ENCODE measurements at regions not wholly inside any gene's neighbourhood (a gene's known extent, or its start where the extent isn't known, plus 50 kb on each side); places are given as distances from the start of the nearest gene placed in this dataset.
A peak's percentile ranks its signal among the peaks of the same experiment; 100 is the strongest.
"Not testable (repeated sequence)": the region's sequence is repeated elsewhere in the genome, so short reads cannot be mapped to it uniquely, and the experiment has no call there.

- Histone ChIP-seq H3K9ac (ENCODE audit: insufficient read depth, low read length) (no peak overlapping the region), H3K4me2 (ENCODE audit: extremely low read depth, insufficient read depth, low read length) (no peak overlapping the region), H3K4me1 (ENCODE audit: control insufficient read depth, extremely low read depth, insufficient read depth, low read length) (no peaks in the 10 kb centered on the region), H3K27me3 (ENCODE audit: control insufficient read depth, insufficient read depth, low read length) (no peaks in the 10 kb centered on the region), H4K20me1 (ENCODE audit: control insufficient read depth, extremely low read depth, insufficient read depth, low read length) (no peaks in the 10 kb centered on the region), H3K9me3 (ENCODE audit: control insufficient read depth, insufficient read depth, low read depth, low read length) (no peaks in the 10 kb centered on the region), H3K27ac (ENCODE audit: insufficient read depth, low read length) (no peak overlapping the region), H2AFZ (ENCODE audit: low read length) (no peak overlapping the region), H3K4me3 (replicated peaks in 1 of 4; ENCODE audit: control extremely low read depth in 1 of 4, insufficient read depth in 1 of 4, low read depth in 3 of 4, low read length in 4 of 4) (no peak overlapping the region), H3K36me3 (ENCODE audit: control insufficient read depth, insufficient read depth, low read length) (no peaks in the 10 kb centered on the region), H3K79me2 (ENCODE audit: control insufficient read depth, insufficient read depth, low read length) (no peaks in the 10 kb centered on the region)
- TF ChIP-seq EZH2 (IDR thresholded peaks at IDR 0.05; ENCODE audit: low read length, missing control alignments) (no peak), CTCF (conservative IDR thresholded peaks at IDR 0.05 in 1 of 2, IDR thresholded peaks at IDR 0.05 in 1 of 2; ENCODE audit: low read depth in 1 of 2, low read length in 2 of 2) (no peak)
- no peak for DNase-seq (ENCODE audit: low read depth in 2 of 2)
These were observed 786.2 kb upstream of the POU3F4 start for GRCh38 chrX:82721891-82722290.

- Histone ChIP-seq H3K27ac (ENCODE audit: insufficient read depth, low read length) (no peak overlapping the region), H3K9ac (ENCODE audit: insufficient read depth, low read length) (no peak overlapping the region), H3K4me2 (ENCODE audit: extremely low read depth, insufficient read depth, low read length) (no peak overlapping the region), H3K4me1 (ENCODE audit: control insufficient read depth, extremely low read depth, insufficient read depth, low read length) (no peaks in the 10 kb centered on the region), H3K79me2 (ENCODE audit: control insufficient read depth, insufficient read depth, low read length) (no peaks in the 10 kb centered on the region), H3K27me3 (ENCODE audit: control insufficient read depth, insufficient read depth, low read length) (no peaks in the 10 kb centered on the region), H2AFZ (ENCODE audit: low read length) (no peak overlapping the region), H3K36me3 (ENCODE audit: control insufficient read depth, insufficient read depth, low read length) (no peaks in the 10 kb centered on the region), H3K4me3 (replicated peaks in 1 of 4; ENCODE audit: control extremely low read depth in 1 of 4, insufficient read depth in 1 of 4, low read depth in 3 of 4, low read length in 4 of 4) (no peak overlapping the region), H4K20me1 (ENCODE audit: control insufficient read depth, extremely low read depth, insufficient read depth, low read length) (no peaks in the 10 kb centered on the region), H3K9me3 (ENCODE audit: control insufficient read depth, insufficient read depth, low read depth, low read length) (no peaks in the 10 kb centered on the region)
- TF ChIP-seq CTCF (conservative IDR thresholded peaks at IDR 0.05 in 1 of 2, IDR thresholded peaks at IDR 0.05 in 1 of 2; ENCODE audit: low read depth in 1 of 2, low read length in 2 of 2) = no peak
- TF ChIP-seq EZH2 (IDR thresholded peaks at IDR 0.05; ENCODE audit: low read length, missing control alignments) = no peak
- DNase-seq (ENCODE audit: low read depth in 2 of 2) = no peak
These were observed 784.3 kb upstream of the POU3F4 start for GRCh38 chrX:82723806-82724205.

- not testable (repeated sequence) for H3K36me3 ChIP-seq (ENCODE audit: control insufficient read depth, insufficient read depth, low read length); H4K20me1 ChIP-seq (ENCODE audit: control insufficient read depth, extremely low read depth, insufficient read depth, low read length); H3K9me3 ChIP-seq (ENCODE audit: control insufficient read depth, insufficient read depth, low read depth, low read length); H3K4me1 ChIP-seq (ENCODE audit: control insufficient read depth, extremely low read depth, insufficient read depth, low read length); H3K27me3 ChIP-seq (ENCODE audit: control insufficient read depth, insufficient read depth, low read length); H3K27ac ChIP-seq (ENCODE audit: insufficient read depth, low read length); H3K4me3 ChIP-seq (replicated peaks in 1 of 4; ENCODE audit: control extremely low read depth in 1 of 4, insufficient read depth in 1 of 4, low read depth in 3 of 4, low read length in 4 of 4); H3K79me2 ChIP-seq (ENCODE audit: control insufficient read depth, insufficient read depth, low read length); H3K9ac ChIP-seq (ENCODE audit: insufficient read depth, low read length); H2AFZ ChIP-seq (ENCODE audit: low read length); H3K4me2 ChIP-seq (ENCODE audit: extremely low read depth, insufficient read depth, low read length)
- DNase-seq (ENCODE audit: low read depth in 2 of 2) = peak in 1 of 2 donors; percentile 39
These were observed 780.7 kb upstream of the POU3F4 start for GRCh38 chrX:82727436-82727835.

- no peaks in the 10 kb centered on the region for H3K9me3 ChIP-seq (ENCODE audit: control insufficient read depth, insufficient read depth, low read depth, low read length)
- H3K9ac ChIP-seq (ENCODE audit: insufficient read depth, low read length) = no peak overlapping the region
- no peaks in the 10 kb centered on the region for H3K79me2 ChIP-seq (ENCODE audit: control insufficient read depth, insufficient read depth, low read length)
- H3K4me1 ChIP-seq (ENCODE audit: control insufficient read depth, extremely low read depth, insufficient read depth, low read length) = no peaks in the 10 kb centered on the region
- H3K36me3 ChIP-seq (ENCODE audit: control insufficient read depth, insufficient read depth, low read length) = no peaks in the 10 kb centered on the region
- H2AFZ ChIP-seq (ENCODE audit: low read length) = no peak overlapping the region
- no peak for DNase-seq (ENCODE audit: low read depth in 2 of 2)
- H3K4me2 ChIP-seq (ENCODE audit: extremely low read depth, insufficient read depth, low read length) = no peak overlapping the region
- no peak for TF ChIP-seq CTCF (conservative IDR thresholded peaks at IDR 0.05 in 1 of 2, IDR thresholded peaks at IDR 0.05 in 1 of 2; ENCODE audit: low read depth in 1 of 2, low read length in 2 of 2)
- no peak for TF ChIP-seq EZH2 (IDR thresholded peaks at IDR 0.05; ENCODE audit: low read length, missing control alignments)
- H3K27ac ChIP-seq (ENCODE audit: insufficient read depth, low read length) = no peak overlapping the region
- no peaks in the 10 kb centered on the region for H4K20me1 ChIP-seq (ENCODE audit: control insufficient read depth, extremely low read depth, insufficient read depth, low read length)
- no peaks in the 10 kb centered on the region for H3K27me3 ChIP-seq (ENCODE audit: control insufficient read depth, insufficient read depth, low read length)
- H3K4me3 ChIP-seq (replicated peaks in 1 of 4; ENCODE audit: control extremely low read depth in 1 of 4, insufficient read depth in 1 of 4, low read depth in 3 of 4, low read length in 4 of 4) = no peak overlapping the region
These were observed 775.2 kb upstream of the POU3F4 start for GRCh38 chrX:82732861-82733260.

Data from fibroblast of lung (primary cell).